ENCODE measurements at regions not wholly inside any gene's neighbourhood (a gene's known extent, or its start where the extent isn't known, plus 50 kb on each side); places are given as distances from the start of the nearest gene placed in this dataset.

DNA sequence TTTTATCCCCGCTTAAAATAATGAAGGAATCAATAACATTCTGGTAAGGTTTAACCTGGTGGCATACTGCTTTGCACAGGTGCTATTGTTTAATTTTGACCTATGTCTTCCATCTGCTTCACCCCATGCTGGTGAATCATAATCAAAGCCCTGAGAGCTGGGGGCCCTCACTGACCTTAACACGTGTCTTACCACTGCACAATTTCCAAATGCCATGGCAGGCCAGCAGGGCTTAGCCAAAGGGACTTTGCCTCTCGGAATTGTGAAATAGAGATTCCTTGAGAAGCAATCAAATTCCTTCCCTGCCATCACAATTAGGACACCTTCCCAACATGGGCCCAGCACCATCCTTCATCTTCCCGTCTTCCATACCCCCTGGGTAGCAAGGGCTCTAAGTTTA is 242.6 kb upstream of the THBS1 start:
- DNase-seq = no peak
- no peaks in the 10 kb centered on the region for H3K27me3 ChIP-seq
- H3K9me3 ChIP-seq = no peaks in the 10 kb centered on the region
- no peak overlapping the region for H3K27ac ChIP-seq
- H3K4me1 ChIP-seq = no peaks in the 10 kb centered on the region
- no peaks in the 10 kb centered on the region for H3K36me3 ChIP-seq
- TF ChIP-seq POLR2A (IDR thresholded peaks at IDR 0.05) = no peak
- TF ChIP-seq, protein P1, sequence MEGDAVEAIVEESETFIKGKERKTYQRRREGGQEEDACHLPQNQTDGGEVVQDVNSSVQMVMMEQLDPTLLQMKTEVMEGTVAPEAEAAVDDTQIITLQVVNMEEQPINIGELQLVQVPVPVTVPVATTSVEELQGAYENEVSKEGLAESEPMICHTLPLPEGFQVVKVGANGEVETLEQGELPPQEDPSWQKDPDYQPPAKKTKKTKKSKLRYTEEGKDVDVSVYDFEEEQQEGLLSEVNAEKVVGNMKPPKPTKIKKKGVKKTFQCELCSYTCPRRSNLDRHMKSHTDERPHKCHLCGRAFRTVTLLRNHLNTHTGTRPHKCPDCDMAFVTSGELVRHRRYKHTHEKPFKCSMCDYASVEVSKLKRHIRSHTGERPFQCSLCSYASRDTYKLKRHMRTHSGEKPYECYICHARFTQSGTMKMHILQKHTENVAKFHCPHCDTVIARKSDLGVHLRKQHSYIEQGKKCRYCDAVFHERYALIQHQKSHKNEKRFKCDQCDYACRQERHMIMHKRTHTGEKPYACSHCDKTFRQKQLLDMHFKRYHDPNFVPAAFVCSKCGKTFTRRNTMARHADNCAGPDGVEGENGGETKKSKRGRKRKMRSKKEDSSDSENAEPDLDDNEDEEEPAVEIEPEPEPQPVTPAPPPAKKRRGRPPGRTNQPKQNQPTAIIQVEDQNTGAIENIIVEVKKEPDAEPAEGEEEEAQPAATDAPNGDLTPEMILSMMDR (IDR thresholded peaks at IDR 0.05) = no peak
- no peak overlapping the region for H3K4me3 ChIP-seq

- H3K4me1 ChIP-seq = no peaks in the 10 kb centered on the region
- no peak overlapping the region for H3K4me3 ChIP-seq
- no peak for DNase-seq
- no peak overlapping the region for H3K27ac ChIP-seq
- TF ChIP-seq POLR2A (IDR thresholded peaks at IDR 0.05) = no peak
- TF ChIP-seq, protein P1 (IDR thresholded peaks at IDR 0.05) = no peak
- no peaks in the 10 kb centered on the region for H3K9me3 ChIP-seq
- H3K27me3 ChIP-seq = no peaks in the 10 kb centered on the region
- H3K36me3 ChIP-seq = no peaks in the 10 kb centered on the region
Measured at GRCh38 chr15:39340903-39341645, 239.8 kb upstream of the THBS1 start.

DNA sequence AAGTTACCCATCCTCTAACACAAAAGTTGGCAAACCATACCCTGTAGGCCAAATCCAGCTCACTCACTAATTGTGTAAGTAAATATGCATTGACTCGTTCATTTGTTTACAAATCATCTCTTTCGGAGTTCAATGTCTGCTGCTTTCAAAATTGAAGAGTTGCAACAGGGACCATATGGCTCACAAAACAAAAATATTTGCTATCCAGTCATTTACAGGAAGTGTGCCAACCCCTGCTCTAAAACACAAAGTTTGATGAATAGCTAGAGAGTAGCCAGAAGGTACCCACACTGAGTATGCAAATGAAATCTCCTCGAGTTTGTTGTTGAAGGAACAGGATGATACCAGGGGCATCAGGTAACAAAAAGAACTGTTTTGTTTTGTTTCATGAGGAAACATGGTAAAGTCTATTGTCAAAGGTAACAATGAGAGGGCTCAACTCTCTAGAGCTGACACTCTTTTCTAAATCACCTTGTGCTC is 236.2 kb upstream of the THBS1 start:
- no peaks in the 10 kb centered on the region for H3K36me3 ChIP-seq
- no peak overlapping the region for H3K4me3 ChIP-seq
- TF ChIP-seq, protein P1 (IDR thresholded peaks at IDR 0.05) = no peak
- TF ChIP-seq POLR2A (IDR thresholded peaks at IDR 0.05) = no peak
- no peaks in the 10 kb centered on the region for H3K27me3 ChIP-seq
- DNase-seq = no peak
- no peaks in the 10 kb centered on the region for H3K4me1 ChIP-seq
- H3K9me3 ChIP-seq = no peaks in the 10 kb centered on the region
- no peak overlapping the region for H3K27ac ChIP-seq

GRCh38 chr15:39345176-39345575 is 235.7 kb upstream of the THBS1 start:
- DNase-seq = no peak
- H3K9me3 ChIP-seq = no peaks in the 10 kb centered on the region
- no peaks in the 10 kb centered on the region for H3K4me1 ChIP-seq
- H3K27ac ChIP-seq = no peak overlapping the region
- H3K4me3 ChIP-seq = no peak overlapping the region
- H3K27me3 ChIP-seq = no peaks in the 10 kb centered on the region
- TF ChIP-seq, protein P1 (IDR thresholded peaks at IDR 0.05) = no peak
- TF ChIP-seq POLR2A (IDR thresholded peaks at IDR 0.05) = no peak
- no peaks in the 10 kb centered on the region for H3K36me3 ChIP-seq

DNA sequence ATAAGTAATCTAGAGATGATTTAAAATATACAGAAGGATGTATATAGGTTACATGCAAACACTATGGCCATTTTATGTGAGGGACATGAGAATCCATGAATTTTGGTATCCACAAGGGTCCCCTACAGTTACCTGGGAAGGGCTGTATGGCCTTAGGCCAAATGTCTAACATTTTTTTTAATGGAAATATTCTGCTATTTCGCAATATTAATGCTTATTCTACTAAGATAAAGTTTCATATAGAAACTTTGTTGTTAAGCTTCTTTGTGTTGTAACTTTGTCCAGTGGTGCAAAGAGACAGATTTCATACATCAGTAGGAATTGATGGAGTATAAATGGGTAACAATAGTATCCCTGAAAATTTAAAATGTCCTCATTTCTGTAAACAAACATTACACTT is 233.4 kb upstream of the THBS1 start:
- no peaks in the 10 kb centered on the region for H3K9me3 ChIP-seq

More for the DNA sequence above, 233.4 kb upstream of the THBS1 start:
- Histone ChIP-seq H3K27me3 (no peaks in the 10 kb centered on the region), H3K27ac (no peak overlapping the region), H3K4me3 (no peak overlapping the region), H3K4me1 (no peaks in the 10 kb centered on the region), H3K36me3 (no peaks in the 10 kb centered on the region)
- TF ChIP-seq POLR2A (IDR thresholded peaks at IDR 0.05) = no peak
- TF ChIP-seq, protein P1 (IDR thresholded peaks at IDR 0.05) = no peak
- no peak for DNase-seq
